ENCODE measurements at regions not wholly inside any gene's neighbourhood (a gene's known extent, or its start where the extent isn't known, plus 50 kb on each side); places are given as distances from the start of the nearest gene placed in this dataset.

DNA sequence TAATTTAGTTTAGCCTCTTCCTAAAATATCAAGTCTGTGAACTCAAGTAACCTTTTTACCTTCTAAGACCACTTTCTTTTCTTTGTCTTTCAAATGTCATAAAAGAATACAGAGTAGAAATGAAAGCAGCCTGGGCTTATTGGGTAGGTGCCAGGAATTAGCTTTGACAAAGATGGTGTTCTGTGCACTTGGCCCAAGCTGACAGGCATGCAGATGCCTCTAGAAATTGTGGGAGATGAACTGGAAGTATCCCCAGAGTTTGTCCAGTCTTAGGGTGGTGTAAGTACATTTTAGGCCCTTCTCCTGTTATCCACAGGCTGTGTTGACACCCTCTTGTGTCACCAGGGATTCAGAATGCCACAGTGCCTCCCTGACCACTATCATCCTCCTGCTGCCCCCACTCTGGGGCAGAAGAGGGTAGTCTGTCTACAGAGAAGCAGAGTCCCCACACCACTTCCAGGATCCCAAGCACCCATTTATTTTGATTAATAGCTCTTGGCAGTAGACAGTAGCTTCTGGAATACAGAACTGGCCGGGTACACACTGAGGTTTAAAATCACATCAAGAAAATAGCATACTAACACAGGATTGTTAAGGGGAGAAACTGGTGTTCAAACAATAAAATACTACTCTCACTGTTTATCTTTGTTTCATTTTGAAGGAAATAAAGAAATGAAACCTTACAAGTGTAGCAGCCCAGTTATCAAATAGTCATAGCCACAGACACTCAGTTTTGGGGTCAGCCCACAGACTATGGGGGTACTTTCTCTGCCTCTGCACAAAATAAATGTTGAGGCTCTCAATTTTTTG, 343.2 kb downstream of the KCNRG start:
- H3K27ac ChIP-seq (ENCODE audit: insufficient read length, low read depth, low read length) = no peak overlapping the region

More for the DNA sequence above, 343.2 kb downstream of the KCNRG start:
- no peak overlapping the region for H2BK5ac ChIP-seq (ENCODE audit: insufficient read length, low read length)
- H2BK20ac ChIP-seq (ENCODE audit: low read depth, low read length, poor library complexity, severe bottlenecking) = no peak overlapping the region
- H3T11ph ChIP-seq (ENCODE audit: low read length) = no peak overlapping the region
- H3K27me3 Mint-ChIP-seq (ENCODE audit: low read depth) = no peaks in the 10 kb centered on the region
- H2AFZ ChIP-seq (ENCODE audit: low read length) = no peak overlapping the region
- H4K91ac ChIP-seq (ENCODE audit: insufficient read length, low read depth, low read length) = no peak overlapping the region
- H3K18ac ChIP-seq (ENCODE audit: insufficient read length, low read depth, low read length) = no peak overlapping the region
- no peak overlapping the region for H3K9ac ChIP-seq (ENCODE audit: extremely low read depth, insufficient read length, low read length)
- no peak overlapping the region for H3K56ac ChIP-seq (ENCODE audit: insufficient read length, low read depth, low read length)
- H3K9me3 ChIP-seq (ENCODE audit: control insufficient read depth, low read depth, low read length) = no peaks in the 10 kb centered on the region
- no peak overlapping the region for H3K27ac Mint-ChIP-seq
- H3K27me3 ChIP-seq (ENCODE audit: insufficient read depth, low read length) = no peaks in the 10 kb centered on the region
- H3K79me1 ChIP-seq (ENCODE audit: insufficient read depth, low read depth, low read length, poor library complexity, severe bottlenecking) = no peaks in the 10 kb centered on the region
- no peak overlapping the region for H3K23ac ChIP-seq (ENCODE audit: insufficient read length, low read depth, low read length)
- no peak overlapping the region for H2AK5ac ChIP-seq (ENCODE audit: insufficient read length, low read length)
- H2BK120ac ChIP-seq (ENCODE audit: low read depth, low read length, poor library complexity, severe bottlenecking) = no peak overlapping the region
- no peaks in the 10 kb centered on the region for H3K36me3 Mint-ChIP-seq (ENCODE audit: insufficient read depth in 1 of 3, low read depth in 3 of 3)
- H2BK12ac ChIP-seq (ENCODE audit: insufficient read length, low read depth, low read length) = no peak overlapping the region
- no peaks in the 10 kb centered on the region for H3K79me2 ChIP-seq (ENCODE audit: insufficient read depth, low read length)
- no CpG with 5 or more reads among the region's 1 CpG for WGBS (ENCODE audit: extremely low coverage, insufficient read length, low lambda C conversion rate)
- no peaks in the 10 kb centered on the region for H4K20me1 ChIP-seq (ENCODE audit: control insufficient read depth, insufficient read depth, insufficient read length)
- H3K23me2 ChIP-seq (ENCODE audit: insufficient read length, low read depth, low read length, poor library complexity, severe bottlenecking) = no peaks in the 10 kb centered on the region
- DNase-seq = no peak
- no peaks in the 10 kb centered on the region for H3K9me3 Mint-ChIP-seq
- no peaks in the 10 kb centered on the region; the same call in 1 of the 2 replicates for H3K4me1 ChIP-seq (ENCODE audit: insufficient read depth, low read length)
- no peak overlapping the region for H4K8ac ChIP-seq (replicated peaks; ENCODE audit: insufficient read length, low read depth, low read length)
- TF ChIP-seq, protein P1, sequence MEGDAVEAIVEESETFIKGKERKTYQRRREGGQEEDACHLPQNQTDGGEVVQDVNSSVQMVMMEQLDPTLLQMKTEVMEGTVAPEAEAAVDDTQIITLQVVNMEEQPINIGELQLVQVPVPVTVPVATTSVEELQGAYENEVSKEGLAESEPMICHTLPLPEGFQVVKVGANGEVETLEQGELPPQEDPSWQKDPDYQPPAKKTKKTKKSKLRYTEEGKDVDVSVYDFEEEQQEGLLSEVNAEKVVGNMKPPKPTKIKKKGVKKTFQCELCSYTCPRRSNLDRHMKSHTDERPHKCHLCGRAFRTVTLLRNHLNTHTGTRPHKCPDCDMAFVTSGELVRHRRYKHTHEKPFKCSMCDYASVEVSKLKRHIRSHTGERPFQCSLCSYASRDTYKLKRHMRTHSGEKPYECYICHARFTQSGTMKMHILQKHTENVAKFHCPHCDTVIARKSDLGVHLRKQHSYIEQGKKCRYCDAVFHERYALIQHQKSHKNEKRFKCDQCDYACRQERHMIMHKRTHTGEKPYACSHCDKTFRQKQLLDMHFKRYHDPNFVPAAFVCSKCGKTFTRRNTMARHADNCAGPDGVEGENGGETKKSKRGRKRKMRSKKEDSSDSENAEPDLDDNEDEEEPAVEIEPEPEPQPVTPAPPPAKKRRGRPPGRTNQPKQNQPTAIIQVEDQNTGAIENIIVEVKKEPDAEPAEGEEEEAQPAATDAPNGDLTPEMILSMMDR (conservative IDR thresholded peaks at IDR 0.05) = no peak
- H3K4me2 ChIP-seq (ENCODE audit: insufficient read depth, insufficient read length, low read length) = no peak overlapping the region
- no peak overlapping the region for H3K14ac ChIP-seq (ENCODE audit: insufficient read depth, low read length)
- H2BK15ac ChIP-seq (ENCODE audit: low read depth, low read length) = no peak overlapping the region
- no peak overlapping the region for H3K4me3 Mint-ChIP-seq
- no peak overlapping the region for H3K4ac ChIP-seq (ENCODE audit: low read depth, low read length)
- H4K5ac ChIP-seq (ENCODE audit: insufficient read length, low read depth, low read length) = no peak overlapping the region
- peaks cover 8 to 18% of the 10 kb centered on the region in 2 experiments; a peak in 3 of 4 replicates for H3K4me1 Mint-ChIP-seq

Measured in H9 (cell line).